ENCODE measurements at regions not wholly inside any gene's neighbourhood (a gene's known extent, or its start where the extent isn't known, plus 50 kb on each side); places are given as distances from the start of the nearest gene placed in this dataset.
A peak's percentile ranks its signal among the peaks of the same experiment; 100 is the strongest.

DNA sequence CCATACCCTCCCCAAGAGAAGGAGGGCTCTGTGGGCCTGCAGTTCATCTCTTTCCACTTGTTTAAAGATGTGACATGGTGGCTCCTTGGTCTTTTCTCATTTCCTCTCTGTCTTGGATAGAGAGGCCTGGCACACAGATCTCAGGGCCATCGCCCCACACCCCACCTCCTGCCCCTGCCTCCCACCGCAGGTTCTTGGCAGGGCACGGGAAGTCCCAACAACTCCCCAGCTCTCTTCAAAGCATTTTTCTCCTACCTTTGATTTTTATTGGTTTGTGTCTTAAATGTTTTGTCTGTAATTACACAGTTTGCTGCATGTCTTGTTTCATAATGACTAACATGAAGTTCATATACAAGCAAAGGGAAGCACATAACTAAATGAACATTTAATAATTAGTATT lies 178.5 kb upstream of the MSX2 start:
- H3K27me3 ChIP-seq (replicated peaks; ENCODE audit: control insufficient read depth, insufficient read depth, low read length), result no peaks in the 10 kb centered on the region
- peak; percentile 19 for DNase-seq (ENCODE audit: extremely low read depth, insufficient read length)

DNA sequence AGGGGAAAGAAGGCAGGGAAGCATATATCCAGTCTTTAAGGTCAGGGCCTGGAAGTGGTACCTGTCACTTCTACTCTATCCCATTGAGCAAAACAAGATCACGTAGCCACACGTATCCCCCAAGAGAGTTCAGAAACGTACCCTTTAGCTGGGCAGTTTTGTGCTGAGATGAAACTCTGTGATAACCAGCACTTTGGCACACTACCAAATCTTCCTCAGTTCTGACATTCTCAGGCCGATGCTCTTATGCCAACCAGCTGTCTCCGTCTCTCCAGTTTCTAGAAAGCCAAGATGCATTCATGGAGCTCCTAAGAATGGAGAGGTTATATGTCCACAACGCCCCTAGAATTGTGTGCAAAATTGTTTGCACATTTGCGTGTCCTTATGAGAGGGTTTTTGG lies 176.6 kb upstream of the MSX2 start:
- Histone ChIP-seq H3K36me3 (ENCODE audit: control insufficient read depth, insufficient read depth, low read length) (no peaks in the 10 kb centered on the region), H3K27me3 (replicated peaks; ENCODE audit: control insufficient read depth, insufficient read depth, low read length) (no peaks in the 10 kb centered on the region), H3K4me3 (replicated peaks; ENCODE audit: low read depth, low read length) (no peak overlapping the region)
- TF ChIP-seq, protein P1, sequence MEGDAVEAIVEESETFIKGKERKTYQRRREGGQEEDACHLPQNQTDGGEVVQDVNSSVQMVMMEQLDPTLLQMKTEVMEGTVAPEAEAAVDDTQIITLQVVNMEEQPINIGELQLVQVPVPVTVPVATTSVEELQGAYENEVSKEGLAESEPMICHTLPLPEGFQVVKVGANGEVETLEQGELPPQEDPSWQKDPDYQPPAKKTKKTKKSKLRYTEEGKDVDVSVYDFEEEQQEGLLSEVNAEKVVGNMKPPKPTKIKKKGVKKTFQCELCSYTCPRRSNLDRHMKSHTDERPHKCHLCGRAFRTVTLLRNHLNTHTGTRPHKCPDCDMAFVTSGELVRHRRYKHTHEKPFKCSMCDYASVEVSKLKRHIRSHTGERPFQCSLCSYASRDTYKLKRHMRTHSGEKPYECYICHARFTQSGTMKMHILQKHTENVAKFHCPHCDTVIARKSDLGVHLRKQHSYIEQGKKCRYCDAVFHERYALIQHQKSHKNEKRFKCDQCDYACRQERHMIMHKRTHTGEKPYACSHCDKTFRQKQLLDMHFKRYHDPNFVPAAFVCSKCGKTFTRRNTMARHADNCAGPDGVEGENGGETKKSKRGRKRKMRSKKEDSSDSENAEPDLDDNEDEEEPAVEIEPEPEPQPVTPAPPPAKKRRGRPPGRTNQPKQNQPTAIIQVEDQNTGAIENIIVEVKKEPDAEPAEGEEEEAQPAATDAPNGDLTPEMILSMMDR (IDR thresholded peaks at IDR 0.05; ENCODE audit: insufficient read depth, low read length, poor library complexity, severe bottlenecking), result no peak
- DNase-seq (ENCODE audit: extremely low read depth, insufficient read length), result no peak

More for the DNA sequence above, 178.5 kb upstream of the MSX2 start:
- TF ChIP-seq, protein P1 (IDR thresholded peaks at IDR 0.05; ENCODE audit: insufficient read depth, low read length, poor library complexity, severe bottlenecking), result no peak
- no peak overlapping the region for H3K4me3 ChIP-seq (replicated peaks; ENCODE audit: low read depth, low read length)
- no peaks in the 10 kb centered on the region for H3K36me3 ChIP-seq (ENCODE audit: control insufficient read depth, insufficient read depth, low read length)

DNA sequence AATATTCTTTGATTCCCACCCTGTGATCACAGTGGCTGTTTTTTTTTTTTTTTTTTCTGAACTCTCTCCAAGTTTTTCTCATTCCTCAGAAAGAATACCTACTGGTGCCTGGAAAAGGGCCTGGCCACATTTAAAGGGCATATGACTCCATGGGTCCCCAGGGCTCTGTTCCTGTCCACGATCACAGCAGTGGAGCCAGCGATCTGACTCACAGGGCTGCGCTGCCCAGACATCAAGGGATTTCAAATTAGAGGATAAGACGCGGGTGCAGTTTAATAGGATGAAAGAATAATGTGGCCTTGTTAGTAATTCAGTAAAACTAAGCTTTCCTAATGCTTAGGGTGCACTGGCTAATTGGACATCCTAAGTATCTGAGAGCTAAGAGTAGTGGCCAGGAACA lies 175.1 kb upstream of the MSX2 start:
- Histone ChIP-seq H3K27me3 (replicated peaks; ENCODE audit: control insufficient read depth, insufficient read depth, low read length) (no peaks in the 10 kb centered on the region), H3K36me3 (ENCODE audit: control insufficient read depth, insufficient read depth, low read length) (no peaks in the 10 kb centered on the region), H3K4me3 (replicated peaks; ENCODE audit: low read depth, low read length) (no peak overlapping the region)
- DNase-seq (ENCODE audit: extremely low read depth, insufficient read length), result no peak
- TF ChIP-seq, protein P1 (IDR thresholded peaks at IDR 0.05; ENCODE audit: insufficient read depth, low read length, poor library complexity, severe bottlenecking), result no peak

DNA sequence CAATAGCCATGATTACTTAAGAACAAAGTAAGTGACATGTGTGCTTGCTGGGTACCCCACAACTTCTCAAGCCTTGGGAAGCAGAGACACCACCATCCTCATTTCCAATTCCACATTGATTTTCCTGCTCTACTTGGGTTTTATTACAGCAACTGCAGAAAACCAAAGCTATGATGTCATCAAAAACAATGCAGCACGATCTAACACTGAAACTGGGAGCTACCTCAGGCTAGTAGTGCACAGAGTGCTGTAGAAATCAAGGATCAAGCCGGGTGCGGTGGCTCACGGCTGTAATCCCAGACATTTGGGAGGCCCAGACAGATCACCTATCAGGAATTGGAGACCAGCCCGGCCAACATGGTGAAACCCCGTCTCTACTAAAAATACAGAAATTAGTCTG lies 174.4 kb upstream of the MSX2 start:
- H3K36me3 ChIP-seq (ENCODE audit: control insufficient read depth, insufficient read depth, low read length), result no peaks in the 10 kb centered on the region
- TF ChIP-seq, protein P1 (IDR thresholded peaks at IDR 0.05; ENCODE audit: insufficient read depth, low read length, poor library complexity, severe bottlenecking), result no peak
- H3K4me3 ChIP-seq (replicated peaks; ENCODE audit: low read depth, low read length), result no peak overlapping the region
- H3K27me3 ChIP-seq (replicated peaks; ENCODE audit: control insufficient read depth, insufficient read depth, low read length), result no peaks in the 10 kb centered on the region
- no peak for DNase-seq (ENCODE audit: extremely low read depth, insufficient read length)

DNA sequence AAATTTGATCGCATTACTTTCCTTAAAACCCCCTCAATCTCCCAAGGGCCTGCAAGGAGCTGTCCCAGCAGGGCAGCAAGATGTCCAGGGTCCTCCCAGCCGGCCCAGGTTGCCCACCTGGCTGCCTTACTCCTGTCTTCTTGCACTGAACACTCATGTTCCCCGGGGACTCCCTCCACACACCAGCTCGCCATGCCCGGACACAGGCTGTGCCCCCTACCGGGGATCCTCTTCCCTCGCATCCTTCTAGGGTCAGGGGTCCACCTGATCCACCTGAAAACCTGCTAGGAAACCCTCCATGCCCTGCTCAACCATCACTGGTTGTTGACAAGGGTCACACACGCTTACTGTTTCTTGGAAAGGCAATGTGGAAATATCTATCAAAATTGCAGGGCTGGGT lies 172.0 kb upstream of the MSX2 start:
- Histone ChIP-seq H3K27me3 (replicated peaks; ENCODE audit: control insufficient read depth, insufficient read depth, low read length) (no peaks in the 10 kb centered on the region), H3K36me3 (ENCODE audit: control insufficient read depth, insufficient read depth, low read length) (no peaks in the 10 kb centered on the region), H3K4me3 (replicated peaks; ENCODE audit: low read depth, low read length) (no peak overlapping the region)
- no peak for DNase-seq (ENCODE audit: extremely low read depth, insufficient read length)
- TF ChIP-seq, protein P1 (IDR thresholded peaks at IDR 0.05; ENCODE audit: insufficient read depth, low read length, poor library complexity, severe bottlenecking), result no peak

DNA sequence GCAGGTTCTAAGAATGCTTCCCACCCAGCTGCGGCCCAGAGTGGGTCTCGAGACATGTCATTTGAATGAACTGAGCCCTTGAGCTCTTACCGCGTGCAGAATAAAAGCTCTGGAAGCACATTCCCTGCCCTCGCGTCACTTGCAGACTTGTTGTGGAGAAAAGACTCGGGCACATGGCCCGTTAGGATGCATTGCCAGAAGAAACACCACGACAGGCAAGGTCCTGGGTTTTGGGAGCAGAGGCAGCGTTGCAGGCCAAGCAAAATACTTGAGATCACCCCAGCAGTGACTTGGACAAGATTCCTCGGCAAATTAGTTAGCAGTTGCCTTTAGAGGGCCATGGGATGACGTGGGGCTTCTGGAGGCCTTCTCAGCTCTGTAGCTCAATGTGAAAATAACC lies 170.8 kb upstream of the MSX2 start:
- no peak for DNase-seq (ENCODE audit: extremely low read depth, insufficient read length)
- TF ChIP-seq, protein P1 (IDR thresholded peaks at IDR 0.05; ENCODE audit: insufficient read depth, low read length, poor library complexity, severe bottlenecking), result no peak
- H3K36me3 ChIP-seq (ENCODE audit: control insufficient read depth, insufficient read depth, low read length), result no peaks in the 10 kb centered on the region
- no peaks in the 10 kb centered on the region for H3K27me3 ChIP-seq (replicated peaks; ENCODE audit: control insufficient read depth, insufficient read depth, low read length)
- no peak overlapping the region for H3K4me3 ChIP-seq (replicated peaks; ENCODE audit: low read depth, low read length)

All from GM06990 (cell line).